Smooth muscle cell (in vitro differentiated cells): ENCODE measurements at regions not wholly inside any gene's neighbourhood (a gene's known extent, or its start where the extent isn't known, plus 50 kb on each side); places are given as distances from the start of the nearest gene placed in this dataset.

Source experiments
- DNase-seq: peaks from one replicate; lab custom pipeline; 2025; ENCODE audit not compliant: unreplicated experiment; lab: John Stamatoyannopoulos, UW
- H2AFZ ChIP-seq: fragments of 200-600 bp; sonication (generic); 2 replicates; pipeline ENCODE4 v1.6.0; 2016; ENCODE audit warnings: antibody characterized with exemption, low read depth, mild to moderate bottlenecking
- H3F3A ChIP-seq: fragments of 200-600 bp; sonication (generic); 2 replicates; pipeline ENCODE4 v1.6.0; 2017; ENCODE audit warnings: antibody characterized with exemption, low read depth
- H3K27ac ChIP-seq: fragments of 200-600 bp; sonication (generic); 2 replicates; pipeline ENCODE4 v1.5.1; 2016; ENCODE audit warnings: low read depth, mild to moderate bottlenecking
- H3K27me3 ChIP-seq: fragments of 200-600 bp; sonication (generic); 2 replicates; pipeline ENCODE4 v1.6.1; 2016; ENCODE audit warnings: low read depth, mild to moderate bottlenecking
- H3K36me3 ChIP-seq: fragments of 200-600 bp; sonication (generic); 2 replicates; pipeline ENCODE4 v1.5.1; 2016; ENCODE audit warnings: low read depth
- H3K4me1 ChIP-seq: fragments of 200-600 bp; sonication (generic); 2 replicates; pipeline ENCODE4 v1.5.1; 2016; ENCODE audit warnings: low read depth
- H3K4me2 ChIP-seq: fragments of 200-600 bp; sonication (generic); 2 replicates; pipeline ENCODE4 v1.6.0; 2016; ENCODE audit warnings: mild to moderate bottlenecking
- H3K4me3 ChIP-seq: fragments of 200-600 bp; sonication (generic); 2 replicates; pipeline ENCODE4 v1.5.1; 2016; ENCODE audit warnings: mild to moderate bottlenecking
- H3K79me2 ChIP-seq: fragments of 200-600 bp; sonication (generic); 2 replicates; pipeline ENCODE4 v1.6.0; 2016; ENCODE audit warnings: low read depth, mild to moderate bottlenecking
- H3K9ac ChIP-seq: fragments of 200-600 bp; sonication (generic); 2 replicates; pipeline ENCODE4 v1.6.0; 2016; ENCODE audit warnings: low read depth
- H3K9me3 ChIP-seq: fragments of 200-600 bp; sonication (generic); replicated peaks from 2 replicates; pipeline ENCODE4 v1.5.1; 2016; ENCODE audit warnings: low read depth
- H4K20me1 ChIP-seq: fragments of 200-600 bp; sonication (generic); 2 replicates; pipeline ENCODE4 v1.6.0; 2016; ENCODE audit warnings: low read depth
- CTCF ChIP-seq: fragments of 200-600 bp; sonication (generic); IDR thresholded peaks from 2 replicates; pipeline ENCODE4 v1.5.1; 2017; ENCODE audit warnings: borderline replicate concordance, mild to moderate bottlenecking, antibody characterized with exemption; ENCODE audit not compliant: insufficient read depth, poor library complexity, severe bottlenecking
- WGBS: methylation state at CpG from one replicate; pipeline ENCODE4 v1.1.7; 2016; ENCODE audit warnings: low lambda C conversion rate; 5-methylcytosine and 5-hydroxymethylcytosine counted together

GRCh38 chr5:54718656-54719055 lies 201.1 kb downstream of the SNX18 start:
- Histone ChIP-seq H3K4me1 (peaks cover 9% of the 10 kb centered on the region), H2AFZ (no peak overlapping the region), H3F3A (no peaks in the 10 kb centered on the region), H3K9me3 (peaks cover 5% of the 10 kb centered on the region), H3K79me2 (no peaks in the 10 kb centered on the region), H4K20me1 (no peaks in the 10 kb centered on the region), H3K27me3 (no peaks in the 10 kb centered on the region), H3K4me3 (no peak overlapping the region), H3K36me3 (no peaks in the 10 kb centered on the region), H3K27ac (no peak overlapping the region), H3K9ac (no peak overlapping the region), H3K4me2 (no peak overlapping the region)
- TF ChIP-seq CTCF: no peak
- WGBS: 80% methylated on average over 3 of the region's 3 CpGs
- DNase-seq: no peak

- no peak for DNase-seq
- Histone ChIP-seq H3K4me1 (peaks cover 9% of the 10 kb centered on the region), H3K27me3 (no peaks in the 10 kb centered on the region), H3K9ac (no peak overlapping the region), H3K4me3 (no peak overlapping the region), H3K79me2 (no peaks in the 10 kb centered on the region), H4K20me1 (no peaks in the 10 kb centered on the region), H3K4me2 (no peak overlapping the region), H3K9me3 (peaks cover 5% of the 10 kb centered on the region), H3F3A (no peaks in the 10 kb centered on the region), H3K36me3 (no peaks in the 10 kb centered on the region), H2AFZ (no peak overlapping the region), H3K27ac (no peak overlapping the region)
- 94% methylated on average over 5 of the region's 5 CpGs for WGBS
- no peak for TF ChIP-seq CTCF
Observed at GRCh38 chr5:54717870-54718269, 200.3 kb downstream of the SNX18 start.

DNA sequence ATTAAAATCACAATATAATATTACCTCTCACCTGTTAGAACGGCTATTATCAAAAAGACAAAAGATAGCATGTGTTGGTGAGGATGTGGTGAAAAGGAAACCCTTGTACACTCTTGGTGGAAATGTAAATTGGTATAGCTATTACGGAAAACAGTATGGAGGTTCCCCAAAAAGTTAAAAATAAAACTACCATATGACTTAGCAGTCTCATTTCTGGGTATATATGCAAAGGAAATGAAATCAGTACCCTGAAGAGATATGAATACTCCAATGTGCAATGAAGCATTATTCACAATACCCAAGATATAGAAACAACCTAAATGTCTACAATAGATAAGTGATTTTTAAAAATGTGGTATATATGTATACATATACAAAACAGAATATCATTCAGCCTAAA lies 199.9 kb downstream of the SNX18 start:
- no peak overlapping the region for H3K9ac ChIP-seq
- H3K4me2 ChIP-seq: no peak overlapping the region
- no peak for TF ChIP-seq CTCF
- no peak for DNase-seq
- peaks cover 9% of the 10 kb centered on the region for H3K4me1 ChIP-seq
- H3K9me3 ChIP-seq: peaks cover 5% of the 10 kb centered on the region
- no peaks in the 10 kb centered on the region for H3F3A ChIP-seq
- no peaks in the 10 kb centered on the region for H4K20me1 ChIP-seq
- H3K36me3 ChIP-seq: no peaks in the 10 kb centered on the region
- H2AFZ ChIP-seq: no peak overlapping the region
- H3K27ac ChIP-seq: no peak overlapping the region
- H3K27me3 ChIP-seq: no peaks in the 10 kb centered on the region
- no peak overlapping the region for H3K4me3 ChIP-seq
- WGBS: 95% methylated on average over 2 of the region's 2 CpGs
- no peaks in the 10 kb centered on the region for H3K79me2 ChIP-seq

- Histone ChIP-seq H4K20me1 (no peaks in the 10 kb centered on the region), H3K4me1 (peaks cover 2% of the 10 kb centered on the region), H3K27ac (no peak overlapping the region), H3K4me2 (no peak overlapping the region), H3K4me3 (no peak overlapping the region), H3K27me3 (no peaks in the 10 kb centered on the region), H3K79me2 (no peaks in the 10 kb centered on the region), H2AFZ (no peak overlapping the region), H3K9ac (no peak overlapping the region), H3K9me3 (peaks cover 5% of the 10 kb centered on the region), H3K36me3 (no peaks in the 10 kb centered on the region), H3F3A (no peaks in the 10 kb centered on the region)
- WGBS: 30% methylated on average over 4 of the region's 4 CpGs
- DNase-seq: no peak
- no peak for TF ChIP-seq CTCF
Observed at GRCh38 chr5:54713923-54714581, 196.5 kb downstream of the SNX18 start.
